ENCODE measurements at regions not wholly inside any gene's neighbourhood (a gene's known extent, or its start where the extent isn't known, plus 50 kb on each side); places are given as distances from the start of the nearest gene placed in this dataset.

DNA sequence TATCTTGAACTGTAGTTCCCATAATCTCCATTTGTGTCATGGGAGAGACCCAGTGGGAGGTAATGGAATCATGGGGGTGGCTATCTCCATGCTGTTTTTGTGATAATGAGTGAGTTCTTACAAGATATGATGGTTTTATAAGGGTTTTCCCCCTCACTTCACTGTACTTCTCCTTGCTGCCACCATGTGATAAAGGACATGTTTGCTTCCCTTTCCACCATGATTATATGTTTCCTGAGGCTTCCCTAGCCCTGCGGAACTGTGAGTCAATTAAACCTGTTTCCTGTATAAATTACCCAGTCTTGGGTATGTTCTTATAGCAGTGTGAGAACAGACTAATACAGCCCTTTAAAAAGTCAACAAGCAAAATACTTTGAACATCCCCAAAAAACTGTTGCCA, 427.7 kb downstream of the HTR7 start:
- no peaks in the 10 kb centered on the region for H3K4me1 ChIP-seq
- WGBS, 2 donors, result 75 to 89% methylated on average over 1 of the region's 1 CpG
- intact Hi-C loops (cut with DNase I), result no loop called here
- no peaks in the 10 kb centered on the region for H3K27me3 ChIP-seq
- TF ChIP-seq CTCF (IDR thresholded peaks at IDR 0.05), result no peak
- no peak for TF ChIP-seq POLR2A (IDR thresholded peaks at IDR 0.05)
- DNase-seq, result no peak
- no peak overlapping the region for H3K27ac ChIP-seq
- no peak overlapping the region for H3K4me3 ChIP-seq
- H3K9me3 ChIP-seq, result no peaks in the 10 kb centered on the region
- H3K36me3 ChIP-seq, result no peaks in the 10 kb centered on the region

- H3K27ac ChIP-seq, result no peak overlapping the region
- TF ChIP-seq CTCF (IDR thresholded peaks at IDR 0.05), result no peak
- TF ChIP-seq POLR2A (IDR thresholded peaks at IDR 0.05), result no peak
- no peaks in the 10 kb centered on the region for H3K4me1 ChIP-seq
- intact Hi-C loops (cut with DNase I), result no loop called here
- H3K36me3 ChIP-seq, result no peaks in the 10 kb centered on the region
- DNase-seq, result no peak
- H3K4me3 ChIP-seq, result no peak overlapping the region
- H3K27me3 ChIP-seq, result no peaks in the 10 kb centered on the region
- H3K9me3 ChIP-seq, result no peaks in the 10 kb centered on the region
Observed at GRCh38 chr10:90432866-90433265, 425.0 kb downstream of the HTR7 start.

- DNase-seq, result no peak
- TF ChIP-seq POLR2A (IDR thresholded peaks at IDR 0.05) (no peak), CTCF (IDR thresholded peaks at IDR 0.05) (no peak)
- H3K4me1 ChIP-seq, result no peaks in the 10 kb centered on the region
- no peaks in the 10 kb centered on the region for H3K36me3 ChIP-seq
- H3K4me3 ChIP-seq, result no peak overlapping the region
- H3K27ac ChIP-seq, result no peak overlapping the region
- intact Hi-C loops (cut with DNase I), result no loop called here
- H3K27me3 ChIP-seq, result no peaks in the 10 kb centered on the region
- no peaks in the 10 kb centered on the region for H3K9me3 ChIP-seq
Observed at GRCh38 chr10:90435296-90435695, 422.5 kb downstream of the HTR7 start.

- Histone ChIP-seq H3K36me3 (no peaks in the 10 kb centered on the region), H3K4me1 (no peaks in the 10 kb centered on the region), H3K27ac (no peak overlapping the region), H3K9me3 (peaks cover 0 to 15% (median 2%) of the 10 kb centered on the region in 3 donors), H3K27me3 (no peaks in the 10 kb centered on the region), H3K4me3 (no peak overlapping the region)
- intact Hi-C loops (cut with DNase I), result no loop called here
- DNase-seq, result no peak
- TF ChIP-seq POLR2A (IDR thresholded peaks at IDR 0.05) (no peak), CTCF (IDR thresholded peaks at IDR 0.05) (no peak)
- 27 to 47% methylated on average over 1 of the region's 1 CpG for WGBS, 2 donors
Observed at GRCh38 chr10:90437452-90437851, 420.4 kb downstream of the HTR7 start.

- H3K4me3 ChIP-seq, result no peak overlapping the region
- no peak overlapping the region for H3K27ac ChIP-seq
- no peak for DNase-seq
- H3K27me3 ChIP-seq, result no peaks in the 10 kb centered on the region
- H3K9me3 ChIP-seq, result peaks cover 0 to 15% (median 2%) of the 10 kb centered on the region in 3 donors
- no peaks in the 10 kb centered on the region for H3K4me1 ChIP-seq
- intact Hi-C loops (cut with DNase I), result no loop called here
- no CpG with 5 or more reads among the region's 2 CpGs for WGBS, 2 donors
- TF ChIP-seq CTCF (IDR thresholded peaks at IDR 0.05) (no peak), POLR2A (IDR thresholded peaks at IDR 0.05) (no peak)
- H3K36me3 ChIP-seq, result no peaks in the 10 kb centered on the region
Observed at GRCh38 chr10:90440870-90441269, 417.0 kb downstream of the HTR7 start.
